ENCODE measurements at regions not wholly inside any gene's neighbourhood (a gene's known extent, or its start where the extent isn't known, plus 50 kb on each side); places are given as distances from the start of the nearest gene placed in this dataset.

GRCh38 chr3:95082191-95082590 is 1019.3 kb downstream of the NSUN3 start:
- H3K27me3 ChIP-seq (ENCODE audit: low read depth) = no peaks in the 10 kb centered on the region
- no peak overlapping the region for H3K27ac ChIP-seq (replicated peaks)
- TF ChIP-seq CTCF (IDR thresholded peaks at IDR 0.05; ENCODE audit: borderline replicate concordance) = no peak
- intact Hi-C loops (cut with micrococcal nuclease) = no loop called here
- no peak for DNase-seq
- H3K4me1 ChIP-seq = no peaks in the 10 kb centered on the region
- no peaks in the 10 kb centered on the region for H3K36me3 ChIP-seq
- H3K9me3 ChIP-seq (replicated peaks) = no peaks in the 10 kb centered on the region
- no peak overlapping the region for H3K4me3 ChIP-seq

GRCh38 chr3:95084738-95085137 is 1021.9 kb downstream of the NSUN3 start:
- TF ChIP-seq CTCF (IDR thresholded peaks at IDR 0.05; ENCODE audit: borderline replicate concordance) = no peak
- Histone ChIP-seq H3K4me3 (no peak overlapping the region), H3K4me1 (no peaks in the 10 kb centered on the region), H3K36me3 (no peaks in the 10 kb centered on the region), H3K27ac (replicated peaks) (no peak overlapping the region), H3K9me3 (replicated peaks) (no peaks in the 10 kb centered on the region), H3K27me3 (ENCODE audit: low read depth) (no peaks in the 10 kb centered on the region)
- no peak for DNase-seq
- intact Hi-C loops (cut with micrococcal nuclease) = no loop called here

GRCh38 chr3:95088464-95088863 is 1025.6 kb downstream of the NSUN3 start:
- DNase-seq = no peak

GRCh38 chr3:95097493-95097892 is 1034.6 kb downstream of the NSUN3 start:
- Histone ChIP-seq H3K27ac (replicated peaks) (no peak overlapping the region), H3K4me3 (no peak overlapping the region), H3K4me1 (no peaks in the 10 kb centered on the region), H3K36me3 (no peaks in the 10 kb centered on the region), H3K9me3 (replicated peaks) (peaks cover 5% of the 10 kb centered on the region), H3K27me3 (ENCODE audit: low read depth) (no peaks in the 10 kb centered on the region)
- TF ChIP-seq CTCF (IDR thresholded peaks at IDR 0.05; ENCODE audit: borderline replicate concordance) = no peak
- intact Hi-C loops (cut with micrococcal nuclease) = no loop called here
- DNase-seq = no peak

More at GRCh38 chr3:95088464-95088863, 1025.6 kb downstream of the NSUN3 start:
- TF ChIP-seq CTCF (IDR thresholded peaks at IDR 0.05; ENCODE audit: borderline replicate concordance) = no peak
- Histone ChIP-seq H3K27ac (replicated peaks) (no peak overlapping the region), H3K4me1 (no peaks in the 10 kb centered on the region), H3K27me3 (ENCODE audit: low read depth) (no peaks in the 10 kb centered on the region), H3K9me3 (replicated peaks) (no peaks in the 10 kb centered on the region), H3K36me3 (no peaks in the 10 kb centered on the region), H3K4me3 (no peak overlapping the region)
- intact Hi-C loops (cut with micrococcal nuclease) = no loop called here

GRCh38 chr3:95120921-95121320 is 1058.1 kb downstream of the NSUN3 start:
- Histone ChIP-seq H3K4me3 (no peak overlapping the region), H3K9me3 (replicated peaks) (no peaks in the 10 kb centered on the region), H3K27ac (replicated peaks) (no peak overlapping the region), H3K36me3 (no peaks in the 10 kb centered on the region), H3K27me3 (ENCODE audit: low read depth) (no peaks in the 10 kb centered on the region), H3K4me1 (no peaks in the 10 kb centered on the region)
- no peak for DNase-seq
- intact Hi-C loops (cut with micrococcal nuclease) = no loop called here
- no peak for TF ChIP-seq CTCF (IDR thresholded peaks at IDR 0.05; ENCODE audit: borderline replicate concordance)

- H3K4me3 ChIP-seq = no peak overlapping the region
- DNase-seq = no peak
- intact Hi-C loops (cut with micrococcal nuclease) = no loop called here
- no peaks in the 10 kb centered on the region for H3K4me1 ChIP-seq
- TF ChIP-seq CTCF (IDR thresholded peaks at IDR 0.05; ENCODE audit: borderline replicate concordance) = no peak
- no peaks in the 10 kb centered on the region for H3K27me3 ChIP-seq (ENCODE audit: low read depth)
- no peak overlapping the region for H3K27ac ChIP-seq (replicated peaks)
- no peaks in the 10 kb centered on the region for H3K36me3 ChIP-seq
- H3K9me3 ChIP-seq (replicated peaks) = no peaks in the 10 kb centered on the region
These were observed 1060.2 kb downstream of the NSUN3 start for GRCh38 chr3:95123104-95123503.

Measured in left ventricle myocardium inferior (tissue), 1 donor.